ENCODE measurements at regions not wholly inside any gene's neighbourhood (a gene's known extent, or its start where the extent isn't known, plus 50 kb on each side); places are given as distances from the start of the nearest gene placed in this dataset.

GRCh38 chr2:153057743-153058142, 339.3 kb downstream of the ARL6IP6 start:
- Histone ChIP-seq H3K9me3 (ENCODE audit: control insufficient read depth in 4 of 4, low read length in 3 of 4) (no peaks in the 10 kb centered on the region), H3K9ac (ENCODE audit: low read depth in 1 of 2, low read length in 2 of 2) (no peak overlapping the region), H3K4me1 (ENCODE audit: control insufficient read depth in 4 of 4, insufficient read depth in 4 of 4, low read length in 3 of 4) (no peaks in the 10 kb centered on the region), H3K27me3 (ENCODE audit: control insufficient read depth in 4 of 4, insufficient read depth in 4 of 4, low read length in 3 of 4) (no peaks in the 10 kb centered on the region), H3K36me3 (ENCODE audit: control insufficient read depth in 4 of 4, insufficient read depth in 3 of 4, low read depth in 1 of 4, low read length in 3 of 4) (no peaks in the 10 kb centered on the region), H3K4me3 (ENCODE audit: low read depth in 1 of 3, low read length in 3 of 3) (no peak overlapping the region), H3K27ac (ENCODE audit: low read depth in 1 of 2, low read length in 2 of 2) (no peak overlapping the region)
- TF ChIP-seq FOXA1 (IDR thresholded peaks at IDR 0.05) (no peak), CTCF (IDR thresholded peaks at IDR 0.05; ENCODE audit: low read depth, low read length, missing input control) (no peak), JUND (IDR thresholded peaks at IDR 0.05) (no peak), REST (IDR thresholded peaks at IDR 0.05) (no peak), RXRA (IDR thresholded peaks at IDR 0.05) (no peak), YY1 (IDR thresholded peaks at IDR 0.05) (no peak), RAD21 (IDR thresholded peaks at IDR 0.05) (no peak), GABPA (IDR thresholded peaks at IDR 0.05 in 1 of 2, conservative IDR thresholded peaks at IDR 0.05 in 1 of 2) (no peak), HNF4G (IDR thresholded peaks at IDR 0.05) (no peak), ZBTB33 (IDR thresholded peaks at IDR 0.05) (no peak), NR2F2 (IDR thresholded peaks at IDR 0.05) (no peak), MAX (IDR thresholded peaks at IDR 0.05) (no peak), HNF4A (conservative IDR thresholded peaks at IDR 0.05) (no peak), TAF1 (conservative IDR thresholded peaks at IDR 0.05) (no peak), FOXA2 (IDR thresholded peaks at IDR 0.05) (no peak), EGR1 (IDR thresholded peaks at IDR 0.05; ENCODE audit: low read depth in 2 of 2) (no peak), SP1 (IDR thresholded peaks at IDR 0.05) (no peak)
- 58% methylated on average over 1 of the region's 1 CpG for WGBS
- DNase-seq (ENCODE audit: low spot score) = no peak

- H3K27ac ChIP-seq (ENCODE audit: low read depth in 1 of 2, low read length in 2 of 2) = no peak overlapping the region
- H3K4me3 ChIP-seq (ENCODE audit: low read depth in 1 of 3, low read length in 3 of 3) = no peak overlapping the region
- WGBS = 15% methylated on average over 1 of the region's 1 CpG
- TF ChIP-seq ZBTB33 (IDR thresholded peaks at IDR 0.05) (no peak), RAD21 (IDR thresholded peaks at IDR 0.05) (no peak), YY1 (IDR thresholded peaks at IDR 0.05) (no peak), JUND (IDR thresholded peaks at IDR 0.05) (no peak)
- H3K27me3 ChIP-seq (ENCODE audit: control insufficient read depth in 4 of 4, insufficient read depth in 4 of 4, low read length in 3 of 4) = no peaks in the 10 kb centered on the region
- DNase-seq (ENCODE audit: low spot score) = no peak
- H3K9ac ChIP-seq (ENCODE audit: low read depth in 1 of 2, low read length in 2 of 2) = no peak overlapping the region
- H3K4me1 ChIP-seq (ENCODE audit: control insufficient read depth in 4 of 4, insufficient read depth in 4 of 4, low read length in 3 of 4) = no peaks in the 10 kb centered on the region
- no peaks in the 10 kb centered on the region for H3K36me3 ChIP-seq (ENCODE audit: control insufficient read depth in 4 of 4, insufficient read depth in 3 of 4, low read depth in 1 of 4, low read length in 3 of 4)
- no peaks in the 10 kb centered on the region for H3K9me3 ChIP-seq (ENCODE audit: control insufficient read depth in 4 of 4, low read length in 3 of 4)
These were observed 336.8 kb downstream of the ARL6IP6 start for GRCh38 chr2:153055182-153055581.

All from liver (tissue), 8 donors.